H1 (cell line): ENCODE measurements at regions not wholly inside any gene's neighbourhood (a gene's known extent, or its start where the extent isn't known, plus 50 kb on each side); places are given as distances from the start of the nearest gene placed in this dataset.

Source experiments
- HDAC2 ChIP-seq, 2 experiments: fragments of 300-600 bp in 1 of 2; sonication (generic) in 1 of 2; IDR thresholded peaks; 2 replicates each; pipeline ENCODE4 v1.6.1; 2011 to 2012; ENCODE audit warnings: low read depth in 2 of 2, low read length in 2 of 2, mild to moderate bottlenecking in 2 of 2, moderate library complexity in 2 of 2, borderline replicate concordance in 1 of 2, inconsistent platforms in 1 of 2
- MAFK ChIP-seq: IDR thresholded peaks from 2 replicates; pipeline ENCODE4 v1.6.1; 2012; ENCODE audit warnings: low read depth, mild to moderate bottlenecking, improper control_type of control experiment, low read length
- TEAD4 ChIP-seq: IDR thresholded peaks from 2 replicates; pipeline ENCODE4 v1.6.1; 2012; ENCODE audit warnings: low read depth, low read length, inconsistent platforms, mixed read lengths

- TF ChIP-seq HDAC2 (IDR thresholded peaks at IDR 0.05; ENCODE audit: borderline replicate concordance in 1 of 2, low read depth in 2 of 2, low read length in 2 of 2) (no peak), MAFK (no peak), TEAD4 (no peak)
Observed at GRCh38 chrX:13126775-13127174, 82.4 kb upstream of the FAM9C start (continued).
